CD14-positive monocyte (primary cell): ENCODE measurements at regions not wholly inside any gene's neighbourhood (a gene's known extent, or its start where the extent isn't known, plus 50 kb on each side); places are given as distances from the start of the nearest gene placed in this dataset.

Source experiments
- DNase-seq, 3 donors: peaks; one replicate each; pipeline ENCODE4 v3.0.0-alpha.2; 2011 to 2022
- H2AFZ ChIP-seq: 2 replicates; pipeline ENCODE4 v1.6.0; 2012; ENCODE audit warnings: mild to moderate bottlenecking, low read depth, low read length, inconsistent platforms; ENCODE audit not compliant: insufficient read depth, poor library complexity, severe bottlenecking
- H3K27ac ChIP-seq, 2 donors: 1 replicate in 1 of 2; 2 replicates in 1 of 2; pipeline ENCODE4 v1.5.1; 2012 to 2013; ENCODE audit warnings: low read length in 2 of 2, control low read depth in 1 of 2, inconsistent platforms in 1 of 2, low read depth in 1 of 2, mild to moderate bottlenecking in 1 of 2
- H3K27me3 ChIP-seq, 2 donors: one replicate each; pipeline versions ENCODE4 v1.6.0 to v1.6.1; 2011 to 2013; ENCODE audit warnings: low read length in 2 of 2; ENCODE audit not compliant: control insufficient read depth in 2 of 2, insufficient read depth in 2 of 2
- H3K36me3 ChIP-seq, 2 donors: replicated peaks in 1 of 2; 1 replicate in 1 of 2; 2 replicates in 1 of 2; pipeline versions ENCODE4 v1.5.1 to v1.6.1; 2012 to 2013; ENCODE audit warnings: low read length in 2 of 2, control low read depth in 1 of 2, inconsistent platforms in 1 of 2, mild to moderate bottlenecking in 1 of 2; ENCODE audit not compliant: insufficient read depth in 2 of 2, control insufficient read depth in 1 of 2
- H3K4me1 ChIP-seq, 2 donors: 1 replicate in 1 of 2; 2 replicates in 1 of 2; pipeline versions ENCODE4 v1.5.1 to v1.6.1; 2012 to 2013; ENCODE audit warnings: low read length in 2 of 2, control low read depth in 1 of 2, inconsistent platforms in 1 of 2, mild to moderate bottlenecking in 1 of 2, moderate library complexity in 1 of 2; ENCODE audit not compliant: insufficient read depth in 2 of 2, control insufficient read depth in 1 of 2
- H3K4me2 ChIP-seq: replicated peaks from 2 replicates; pipeline ENCODE3; 2012; ENCODE audit warnings: low read length, moderate library complexity, mild to moderate bottlenecking; ENCODE audit not compliant: poor library complexity, severe bottlenecking; ENCODE audit errors: extremely low read depth
- H3K4me3 ChIP-seq, 3 experiments: fragments of 200-600 bp in 1 of 3; sonication (generic) in 1 of 3; replicated peaks in 1 of 3; 1 replicate in 2 of 3; 2 replicates in 1 of 3; pipeline ENCODE4 v1.5.1; 2011 to 2013; ENCODE audit warnings: low read length in 3 of 3, mild to moderate bottlenecking in 3 of 3, control low read depth in 2 of 3, low read depth in 2 of 3, inconsistent platforms in 1 of 3, moderate library complexity in 1 of 3
- H3K79me2 ChIP-seq: 2 replicates; pipeline ENCODE4 v1.6.0; 2012; ENCODE audit warnings: mild to moderate bottlenecking, control low read depth, inconsistent platforms, low read length, moderate library complexity; ENCODE audit not compliant: insufficient read depth
- H3K9ac ChIP-seq: 2 replicates; pipeline ENCODE4 v1.6.0; 2017; ENCODE audit warnings: low read length, mild to moderate bottlenecking; ENCODE audit not compliant: insufficient read depth, poor library complexity, severe bottlenecking
- H3K9me3 ChIP-seq, 2 donors: replicated peaks in 1 of 2; 1 replicate in 1 of 2; 2 replicates in 1 of 2; pipeline versions ENCODE4 v1.5.1 to v1.6.1; 2012 to 2013; ENCODE audit warnings: low read length in 2 of 2, control low read depth in 1 of 2; ENCODE audit not compliant: control insufficient read depth in 1 of 2, insufficient read depth in 1 of 2
- H4K20me1 ChIP-seq: 2 replicates; pipeline ENCODE4 v1.6.0; 2012; ENCODE audit warnings: mild to moderate bottlenecking, low read length, control low read depth, moderate library complexity; ENCODE audit not compliant: insufficient read depth
- H3K27ac Mint-ChIP-seq, 7 donors: one replicate each; pipeline ENCODE4 v1.8.0; 2020; ENCODE audit warnings: mild to moderate bottlenecking in 7 of 7, mixed read lengths in 7 of 7, moderate library complexity in 6 of 7, inconsistent platforms in 2 of 7
- H3K27me3 Mint-ChIP-seq, 3 donors: one replicate each; pipeline ENCODE4 v1.8.0; 2021 to 2022; ENCODE audit warnings: low read depth in 3 of 3, mild to moderate bottlenecking in 3 of 3, mixed read lengths in 3 of 3, moderate library complexity in 3 of 3, inconsistent platforms in 1 of 3
- H3K36me3 Mint-ChIP-seq, 2 donors: one replicate each; pipeline ENCODE4 v1.8.0; 2020; ENCODE audit warnings: mixed read lengths in 2 of 2, inconsistent platforms in 1 of 2, mild to moderate bottlenecking in 1 of 2
- H3K4me1 Mint-ChIP-seq: one replicate; pipeline ENCODE4 v1.8.0; 2020; ENCODE audit warnings: mild to moderate bottlenecking, mixed read lengths
- H3K4me3 Mint-ChIP-seq, 2 donors: one replicate each; pipeline ENCODE4 v1.8.0; 2020; ENCODE audit warnings: mild to moderate bottlenecking in 2 of 2, mixed read lengths in 2 of 2, moderate library complexity in 1 of 2
- H3K9me3 Mint-ChIP-seq, 7 donors: one replicate each; pipeline ENCODE4 v1.8.0; 2020 to 2022; ENCODE audit warnings: mixed read lengths in 7 of 7, mild to moderate bottlenecking in 6 of 7, moderate library complexity in 6 of 7, inconsistent platforms in 2 of 7
- WGBS: methylation state at CpG from one replicate; pipeline ENCODE4 v1.1.5; 2013; ENCODE audit warnings: missing lambda C conversion rate; ENCODE audit not compliant: insufficient coverage; 5-methylcytosine and 5-hydroxymethylcytosine counted together
- intact Hi-C, 2 donors: fragments of 100-400 bp; cut with micrococcal nuclease; formaldehyde crosslinking; loops; one replicate each; pipeline versions ENCODE4 v1.15.0 to v1.15.1; 2023
- TF ChIP-seq, protein P1 (sequence below): fragments of 200-600 bp; IDR thresholded peaks from one replicate; pipeline ENCODE4 v1.8.0; 2022; ENCODE audit warnings: antibody characterized with exemption, mild to moderate bottlenecking

DNA sequence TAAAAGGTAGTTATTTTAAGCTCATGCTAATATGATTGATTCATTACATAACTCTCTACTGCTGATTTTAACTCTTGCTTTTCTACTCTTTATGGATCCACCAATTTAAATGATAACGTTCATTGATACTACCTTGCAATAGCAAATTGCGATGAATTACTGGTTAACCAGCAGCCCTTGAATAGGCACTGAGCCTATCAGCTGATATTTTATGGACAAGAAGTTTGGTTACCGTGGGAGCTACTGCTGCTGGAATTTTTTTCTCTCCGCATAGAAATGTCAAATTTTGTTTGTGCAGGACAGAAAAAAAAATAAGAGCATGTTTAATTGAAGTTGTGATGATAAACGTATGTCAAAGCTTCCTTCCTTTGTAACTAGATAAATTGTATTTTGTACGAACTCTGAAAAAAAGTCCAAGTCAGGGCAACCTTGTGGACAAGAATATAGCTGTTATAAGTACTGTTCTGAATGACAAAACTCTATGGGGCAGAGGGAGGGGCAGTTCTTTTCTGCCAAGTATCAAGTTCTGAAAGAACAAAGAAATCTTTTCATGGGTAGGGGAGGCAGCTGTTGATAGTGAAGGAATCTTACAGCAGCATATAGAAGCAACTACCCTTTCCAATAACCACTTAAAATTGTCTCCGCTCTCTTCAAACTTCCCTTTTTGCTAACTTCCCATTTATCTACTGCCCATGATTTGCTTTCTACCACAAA lies 434.9 kb upstream of the PABPC4L start:
- H3K4me1 ChIP-seq, result no peaks in the 10 kb centered on the region
- no peaks in the 10 kb centered on the region for H3K36me3 ChIP-seq
- no peaks in the 10 kb centered on the region for H3K9me3 ChIP-seq
- no peak for DNase-seq
- no peaks in the 10 kb centered on the region for H4K20me1 ChIP-seq
- no peaks in the 10 kb centered on the region for H3K36me3 Mint-ChIP-seq
- peaks cover 0 to 5% (median 2%) of the 10 kb centered on the region in 7 donors for H3K9me3 Mint-ChIP-seq
- H2AFZ ChIP-seq, result no peak overlapping the region
- no peaks in the 10 kb centered on the region for H3K79me2 ChIP-seq
- 80% methylated on average over 3 of the region's 7 CpGs for WGBS
- no peak overlapping the region for H3K27ac Mint-ChIP-seq
- no peaks in the 10 kb centered on the region for H3K4me1 Mint-ChIP-seq
- no peaks in the 10 kb centered on the region for H3K27me3 Mint-ChIP-seq
- no peak overlapping the region for H3K27ac ChIP-seq
- H3K9ac ChIP-seq, result no peak overlapping the region
- H3K4me3 Mint-ChIP-seq, result no peak overlapping the region
- TF ChIP-seq, protein P1, sequence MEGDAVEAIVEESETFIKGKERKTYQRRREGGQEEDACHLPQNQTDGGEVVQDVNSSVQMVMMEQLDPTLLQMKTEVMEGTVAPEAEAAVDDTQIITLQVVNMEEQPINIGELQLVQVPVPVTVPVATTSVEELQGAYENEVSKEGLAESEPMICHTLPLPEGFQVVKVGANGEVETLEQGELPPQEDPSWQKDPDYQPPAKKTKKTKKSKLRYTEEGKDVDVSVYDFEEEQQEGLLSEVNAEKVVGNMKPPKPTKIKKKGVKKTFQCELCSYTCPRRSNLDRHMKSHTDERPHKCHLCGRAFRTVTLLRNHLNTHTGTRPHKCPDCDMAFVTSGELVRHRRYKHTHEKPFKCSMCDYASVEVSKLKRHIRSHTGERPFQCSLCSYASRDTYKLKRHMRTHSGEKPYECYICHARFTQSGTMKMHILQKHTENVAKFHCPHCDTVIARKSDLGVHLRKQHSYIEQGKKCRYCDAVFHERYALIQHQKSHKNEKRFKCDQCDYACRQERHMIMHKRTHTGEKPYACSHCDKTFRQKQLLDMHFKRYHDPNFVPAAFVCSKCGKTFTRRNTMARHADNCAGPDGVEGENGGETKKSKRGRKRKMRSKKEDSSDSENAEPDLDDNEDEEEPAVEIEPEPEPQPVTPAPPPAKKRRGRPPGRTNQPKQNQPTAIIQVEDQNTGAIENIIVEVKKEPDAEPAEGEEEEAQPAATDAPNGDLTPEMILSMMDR, result no peak
- H3K4me3 ChIP-seq, result no peak overlapping the region
- intact Hi-C loops, result no loop called here
- H3K27me3 ChIP-seq, result no peaks in the 10 kb centered on the region
- H3K4me2 ChIP-seq, result no peak overlapping the region

DNA sequence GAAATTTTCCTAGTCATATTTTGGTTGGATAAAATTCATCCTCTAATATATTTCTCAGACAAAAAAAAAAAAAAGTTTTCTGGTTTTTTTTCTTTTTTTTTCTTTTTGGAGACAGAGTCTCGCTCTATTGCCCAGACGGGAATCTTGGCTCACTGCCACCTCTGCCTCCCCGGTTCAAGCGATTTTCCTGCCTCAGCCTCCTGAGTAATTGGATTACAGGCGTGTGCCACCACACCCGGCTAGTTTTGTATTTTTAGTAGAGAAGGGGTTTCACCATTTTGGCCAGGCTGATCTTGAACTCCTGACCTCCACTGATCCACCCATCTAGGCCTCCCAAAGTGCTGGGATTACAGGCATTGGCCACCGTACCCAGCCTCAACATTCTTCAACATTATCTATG lies 432.7 kb upstream of the PABPC4L start:
- Histone ChIP-seq H3K4me1 (no peaks in the 10 kb centered on the region), H3K36me3 (no peaks in the 10 kb centered on the region), H3K4me3 (no peak overlapping the region), H4K20me1 (no peaks in the 10 kb centered on the region), H3K9me3 (no peaks in the 10 kb centered on the region), H2AFZ (no peak overlapping the region), H3K4me2 (no peak overlapping the region), H3K27me3 (no peaks in the 10 kb centered on the region), H3K9ac (no peak overlapping the region), H3K27ac (no peak overlapping the region), H3K79me2 (no peaks in the 10 kb centered on the region)
- DNase-seq, result no peak
- no peaks in the 10 kb centered on the region for H3K4me1 Mint-ChIP-seq
- intact Hi-C loops, result no loop called here
- WGBS, result no CpG with 5 or more reads among the region's 7 CpGs
- TF ChIP-seq, protein P1, result no peak
- no peak overlapping the region for H3K4me3 Mint-ChIP-seq
- no peak overlapping the region for H3K27ac Mint-ChIP-seq
- no peaks in the 10 kb centered on the region for H3K27me3 Mint-ChIP-seq
- no peaks in the 10 kb centered on the region for H3K36me3 Mint-ChIP-seq
- H3K9me3 Mint-ChIP-seq, result peaks cover 0 to 6% (median 2%) of the 10 kb centered on the region in 7 donors
